D341Med (cell line): ENCODE measurements at regions not wholly inside any gene's neighbourhood (a gene's known extent, or its start where the extent isn't known, plus 50 kb on each side); places are given as distances from the start of the nearest gene placed in this dataset.

ENCODE experiments used
- DNase-seq: peaks from one replicate; pipeline ENCODE4 v3.0.0; 2012; ENCODE audit warnings: low spot score

GRCh38 chr12:69096669-69097335 lies 142.6 kb upstream of the CPSF6 start:
- peak; percentile 30 for DNase-seq

GRCh38 chr12:69097619-69098368 lies 141.6 kb upstream of the CPSF6 start:
- no peak for DNase-seq

GRCh38 chr12:69099201-69099837 lies 140.1 kb upstream of the CPSF6 start:
- no peak for DNase-seq

- DNase-seq, result no peak
These were observed 137.9 kb upstream of the CPSF6 start for GRCh38 chr12:69101505-69101904.

- DNase-seq, result no peak
These were observed 136.5 kb upstream of the CPSF6 start for GRCh38 chr12:69102856-69103255.

- peak; percentile 62 for DNase-seq
These were observed 134.0 kb upstream of the CPSF6 start for GRCh38 chr12:69105101-69105962.

- DNase-seq, result no peak
These were observed 132.8 kb upstream of the CPSF6 start for GRCh38 chr12:69106482-69107118.

- DNase-seq, result no peak
These were observed 131.8 kb upstream of the CPSF6 start for GRCh38 chr12:69107541-69107940.

- no peak for DNase-seq
These were observed 131.3 kb upstream of the CPSF6 start for GRCh38 chr12:69108037-69108436.

GRCh38 chr12:69112616-69113015 lies 126.8 kb upstream of the CPSF6 start:
- no peak for DNase-seq

- DNase-seq, result no peak
These were observed 124.3 kb upstream of the CPSF6 start for GRCh38 chr12:69115099-69115498.

- no peak for DNase-seq
These were observed 123.4 kb upstream of the CPSF6 start for GRCh38 chr12:69115951-69116350.

- no peak for DNase-seq
These were observed 121.7 kb upstream of the CPSF6 start for GRCh38 chr12:69117566-69118266.

GRCh38 chr12:69118516-69118915 lies 120.9 kb upstream of the CPSF6 start:
- no peak for DNase-seq

- DNase-seq, result no peak
These were observed 119.6 kb upstream of the CPSF6 start for GRCh38 chr12:69119770-69120169.

GRCh38 chr12:69120354-69120753 lies 119.0 kb upstream of the CPSF6 start:
- no peak for DNase-seq

- DNase-seq, result no peak
These were observed 116.1 kb upstream of the CPSF6 start for GRCh38 chr12:69123311-69123710.

- no peak for DNase-seq
These were observed 115.3 kb upstream of the CPSF6 start for GRCh38 chr12:69123919-69124638.

- no peak for DNase-seq
These were observed 110.4 kb upstream of the CPSF6 start for GRCh38 chr12:69129017-69129416.

- no peak for DNase-seq
These were observed 109.8 kb upstream of the CPSF6 start for GRCh38 chr12:69129564-69129963.
